HUES64 (cell line): ENCODE measurements at regions not wholly inside any gene's neighbourhood (a gene's known extent, or its start where the extent isn't known, plus 50 kb on each side); places are given as distances from the start of the nearest gene placed in this dataset.

Experiments
- H3K27ac ChIP-seq: 2 replicates; pipeline ENCODE4 v1.7.0; 2013; ENCODE audit warnings: low read depth, low read length, inconsistent platforms
- H3K27me3 ChIP-seq: 2 replicates; pipeline ENCODE4 v1.6.1; 2013; ENCODE audit warnings: mild to moderate bottlenecking, low read length; ENCODE audit not compliant: insufficient read depth
- H3K36me3 ChIP-seq: 2 replicates; pipeline ENCODE4 v1.6.1; 2013; ENCODE audit warnings: mild to moderate bottlenecking, low read length; ENCODE audit not compliant: insufficient read depth
- H3K4me1 ChIP-seq: 2 replicates; pipeline ENCODE4 v1.6.1; 2013; ENCODE audit warnings: mild to moderate bottlenecking, low read length, moderate library complexity; ENCODE audit not compliant: insufficient read depth
- H3K4me3 ChIP-seq: 2 replicates; pipeline ENCODE4 v1.5.1; 2013; ENCODE audit warnings: mild to moderate bottlenecking, low read length, moderate library complexity
- H3K9ac ChIP-seq: 2 replicates; pipeline ENCODE4 v1.6.1; 2013; ENCODE audit warnings: mild to moderate bottlenecking, low read depth, low read length
- H3K9me3 ChIP-seq: 2 replicates; pipeline ENCODE4 v1.6.1; 2013; ENCODE audit warnings: low read depth, low read length; ENCODE audit not compliant: insufficient read depth
- WGBS: fragments of 150-250, 120-280 bp; methylation state at CpG from one replicate; pipeline ENCODE4 v1.1.7; 2013; ENCODE audit warnings: missing lambda C conversion rate; 5-methylcytosine and 5-hydroxymethylcytosine counted together

- peaks cover 9% of the 10 kb centered on the region for H3K4me1 ChIP-seq
- 82% methylated on average over 12 of the region's 14 CpGs for WGBS
Observed at GRCh38 chr22:48313175-48313830, 1514.4 kb downstream of the BRD1 start.

GRCh38 chr22:48310740-48311139 lies 1516.9 kb downstream of the BRD1 start:
- Histone ChIP-seq H3K36me3 (no peaks in the 10 kb centered on the region), H3K27ac (no peak overlapping the region), H3K9ac (no peak overlapping the region), H3K9me3 (0 out of 2 replicates have a peak, but pooled peaks cover 10% of the 10 kb centered on the region), H3K4me1 (peaks cover 9% of the 10 kb centered on the region), H3K27me3 (no peaks in the 10 kb centered on the region), H3K4me3 (no peak overlapping the region)
- WGBS: 66% methylated on average over 8 of the region's 10 CpGs

More at GRCh38 chr22:48313175-48313830, 1514.4 kb downstream of the BRD1 start:
- H3K9ac ChIP-seq: no peak overlapping the region
- no peak overlapping the region for H3K4me3 ChIP-seq
- H3K9me3 ChIP-seq: 0 out of 2 replicates have a peak, but pooled peaks cover 10% of the 10 kb centered on the region
- no peak overlapping the region for H3K27ac ChIP-seq
- no peaks in the 10 kb centered on the region for H3K36me3 ChIP-seq
- no peaks in the 10 kb centered on the region for H3K27me3 ChIP-seq

- Histone ChIP-seq H3K9ac (no peak overlapping the region), H3K4me3 (no peak overlapping the region), H3K4me1 (peaks cover 9% of the 10 kb centered on the region), H3K27me3 (no peaks in the 10 kb centered on the region), H3K27ac (no peak overlapping the region), H3K36me3 (no peaks in the 10 kb centered on the region), H3K9me3 (0 out of 2 replicates have a peak, but pooled peaks cover 10% of the 10 kb centered on the region)
- whole genome bisulfite sequencing: 79% methylated on average over 6 of the region's 6 CpGs
Observed at GRCh38 chr22:48310289-48310688, 1517.4 kb downstream of the BRD1 start.

GRCh38 chr22:48309836-48310235 lies 1517.8 kb downstream of the BRD1 start:
- WGBS: 92% methylated on average over 8 of the region's 8 CpGs

GRCh38 chr22:48309115-48309705 lies 1518.5 kb downstream of the BRD1 start:
- 96% methylated on average over 18 of the region's 18 CpGs for WGBS
- Histone ChIP-seq H3K27ac (no peak overlapping the region), H3K27me3 (no peaks in the 10 kb centered on the region), H3K4me1 (peaks cover 9% of the 10 kb centered on the region), H3K9ac (no peak overlapping the region), H3K36me3 (no peaks in the 10 kb centered on the region), H3K9me3 (0 out of 2 replicates have a peak, but pooled peaks cover 10% of the 10 kb centered on the region), H3K4me3 (no peak overlapping the region)

More at GRCh38 chr22:48309836-48310235, 1517.8 kb downstream of the BRD1 start:
- H3K4me1 ChIP-seq: peaks cover 9% of the 10 kb centered on the region
- H3K27ac ChIP-seq: no peak overlapping the region
- no peak overlapping the region for H3K4me3 ChIP-seq
- H3K9me3 ChIP-seq: 0 out of 2 replicates have a peak, but pooled peaks cover 10% of the 10 kb centered on the region
- no peak overlapping the region for H3K9ac ChIP-seq
- no peaks in the 10 kb centered on the region for H3K27me3 ChIP-seq
- H3K36me3 ChIP-seq: no peaks in the 10 kb centered on the region

- H3K27ac ChIP-seq: no peak overlapping the region
- H3K36me3 ChIP-seq: no peaks in the 10 kb centered on the region
- H3K9me3 ChIP-seq: 0 out of 2 replicates have a peak, but pooled peaks cover 10% of the 10 kb centered on the region
- WGBS: 89% methylated on average over 7 of the region's 7 CpGs
- H3K4me3 ChIP-seq: no peak overlapping the region
- peaks cover 5% of the 10 kb centered on the region; the same call in 1 of the 2 replicates for H3K4me1 ChIP-seq
- no peak overlapping the region for H3K9ac ChIP-seq
- no peaks in the 10 kb centered on the region for H3K27me3 ChIP-seq
Observed at GRCh38 chr22:48307931-48308330, 1519.7 kb downstream of the BRD1 start.

- Histone ChIP-seq H3K4me3 (no peak overlapping the region), H3K9me3 (0 out of 2 replicates have a peak, but pooled peaks cover 3% of the 10 kb centered on the region), H3K4me1 (peaks cover 5% of the 10 kb centered on the region; the same call in 1 of the 2 replicates), H3K9ac (no peak overlapping the region), H3K36me3 (no peaks in the 10 kb centered on the region), H3K27me3 (no peaks in the 10 kb centered on the region), H3K27ac (no peak overlapping the region)
- 95% methylated on average over 19 of the region's 19 CpGs for WGBS
Observed at GRCh38 chr22:48306785-48307510, 1520.7 kb downstream of the BRD1 start.

GRCh38 chr22:48306284-48306683 lies 1521.4 kb downstream of the BRD1 start:
- Histone ChIP-seq H3K4me3 (no peak overlapping the region), H3K36me3 (no peaks in the 10 kb centered on the region), H3K9ac (no peak overlapping the region)

GRCh38 chr22:48305726-48306235 lies 1521.9 kb downstream of the BRD1 start:
- H3K27ac ChIP-seq: no peak overlapping the region

More at GRCh38 chr22:48306284-48306683, 1521.4 kb downstream of the BRD1 start:
- Histone ChIP-seq H3K4me1 (peaks cover 5% of the 10 kb centered on the region; the same call in 1 of the 2 replicates), H3K27ac (no peak overlapping the region), H3K27me3 (no peaks in the 10 kb centered on the region), H3K9me3 (no peaks in the 10 kb centered on the region)
- 93% methylated on average over 8 of the region's 8 CpGs for WGBS

GRCh38 chr22:48303369-48303725 lies 1524.3 kb downstream of the BRD1 start:
- H3K27ac ChIP-seq: no peak overlapping the region
- no peaks in the 10 kb centered on the region for H3K9me3 ChIP-seq
- H3K4me3 ChIP-seq: no peak overlapping the region
- 98% methylated on average over 3 of the region's 5 CpGs for WGBS
- no peaks in the 10 kb centered on the region for H3K4me1 ChIP-seq
- no peak overlapping the region for H3K9ac ChIP-seq
- H3K27me3 ChIP-seq: no peaks in the 10 kb centered on the region
- H3K36me3 ChIP-seq: no peaks in the 10 kb centered on the region

More at GRCh38 chr22:48305726-48306235, 1521.9 kb downstream of the BRD1 start:
- Histone ChIP-seq H3K4me1 (peaks cover 5% of the 10 kb centered on the region; the same call in 1 of the 2 replicates), H3K36me3 (no peaks in the 10 kb centered on the region), H3K27me3 (no peaks in the 10 kb centered on the region), H3K4me3 (no peak overlapping the region), H3K9me3 (no peaks in the 10 kb centered on the region), H3K9ac (no peak overlapping the region)
- 91% methylated on average over 14 of the region's 14 CpGs for WGBS
